ENCODE measurements at regions not wholly inside any gene's neighbourhood (a gene's known extent, or its start where the extent isn't known, plus 50 kb on each side); places are given as distances from the start of the nearest gene placed in this dataset.

DNA sequence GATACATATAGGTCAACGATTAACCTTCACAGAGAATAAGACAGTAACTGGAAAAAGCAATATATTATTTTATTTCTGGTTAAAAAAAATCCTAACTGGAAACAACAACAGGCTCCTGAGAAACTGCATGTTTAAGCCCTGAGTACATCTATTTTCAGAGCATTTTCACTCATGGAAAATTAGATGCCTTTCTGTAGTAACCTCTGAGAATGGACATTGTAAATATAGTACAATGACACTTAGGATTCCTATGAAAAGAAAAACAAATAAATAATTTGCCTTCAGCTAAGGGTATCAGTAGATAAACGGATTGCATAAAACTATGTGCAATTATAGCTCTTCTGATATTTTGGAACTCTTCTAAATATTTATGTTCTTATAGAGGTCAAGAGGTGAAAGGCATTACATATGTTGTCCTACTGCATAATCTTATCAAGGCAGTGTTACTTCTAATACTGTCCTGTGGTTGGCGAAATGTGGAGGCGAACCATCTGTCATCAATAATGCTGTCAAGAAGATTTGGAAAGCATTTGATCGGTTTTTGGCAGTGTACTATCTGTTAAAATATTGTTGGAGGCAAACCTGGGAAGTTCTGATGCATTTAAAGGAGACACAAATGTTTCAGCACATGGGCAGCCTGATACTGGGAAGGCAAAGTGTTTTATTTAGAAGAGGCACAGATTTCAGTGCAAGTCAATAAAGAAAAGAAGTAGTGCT, 381.8 kb downstream of the BTG1 start:
- ATAC-seq (no peak), DNase-seq (no peak)
- ChIA-PET POLR2A (no interaction called here), CTCF (interaction anchor here (1.4 kb wide), 1 partner anchor 9 kb away, joined by 4 read pairs; no protein-coding TSS in a partner anchor)
- H3K4me3 Mint-ChIP-seq, result no peak overlapping the region
- no peaks in the 10 kb centered on the region for H3K27me3 Mint-ChIP-seq
- intact Hi-C loops (cut with micrococcal nuclease), result no loop called here
- H3K4me1 Mint-ChIP-seq (ENCODE audit: low read depth), result no peaks in the 10 kb centered on the region
- peaks cover 8% of the 10 kb centered on the region for H3K9me3 Mint-ChIP-seq
- TF ChIP-seq, protein P1, sequence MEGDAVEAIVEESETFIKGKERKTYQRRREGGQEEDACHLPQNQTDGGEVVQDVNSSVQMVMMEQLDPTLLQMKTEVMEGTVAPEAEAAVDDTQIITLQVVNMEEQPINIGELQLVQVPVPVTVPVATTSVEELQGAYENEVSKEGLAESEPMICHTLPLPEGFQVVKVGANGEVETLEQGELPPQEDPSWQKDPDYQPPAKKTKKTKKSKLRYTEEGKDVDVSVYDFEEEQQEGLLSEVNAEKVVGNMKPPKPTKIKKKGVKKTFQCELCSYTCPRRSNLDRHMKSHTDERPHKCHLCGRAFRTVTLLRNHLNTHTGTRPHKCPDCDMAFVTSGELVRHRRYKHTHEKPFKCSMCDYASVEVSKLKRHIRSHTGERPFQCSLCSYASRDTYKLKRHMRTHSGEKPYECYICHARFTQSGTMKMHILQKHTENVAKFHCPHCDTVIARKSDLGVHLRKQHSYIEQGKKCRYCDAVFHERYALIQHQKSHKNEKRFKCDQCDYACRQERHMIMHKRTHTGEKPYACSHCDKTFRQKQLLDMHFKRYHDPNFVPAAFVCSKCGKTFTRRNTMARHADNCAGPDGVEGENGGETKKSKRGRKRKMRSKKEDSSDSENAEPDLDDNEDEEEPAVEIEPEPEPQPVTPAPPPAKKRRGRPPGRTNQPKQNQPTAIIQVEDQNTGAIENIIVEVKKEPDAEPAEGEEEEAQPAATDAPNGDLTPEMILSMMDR (IDR thresholded peaks at IDR 0.05), result no peak
- peaks cover 3% of the 10 kb centered on the region for H3K36me3 Mint-ChIP-seq (ENCODE audit: low read depth)
- no peak overlapping the region for H3K27ac Mint-ChIP-seq

DNA sequence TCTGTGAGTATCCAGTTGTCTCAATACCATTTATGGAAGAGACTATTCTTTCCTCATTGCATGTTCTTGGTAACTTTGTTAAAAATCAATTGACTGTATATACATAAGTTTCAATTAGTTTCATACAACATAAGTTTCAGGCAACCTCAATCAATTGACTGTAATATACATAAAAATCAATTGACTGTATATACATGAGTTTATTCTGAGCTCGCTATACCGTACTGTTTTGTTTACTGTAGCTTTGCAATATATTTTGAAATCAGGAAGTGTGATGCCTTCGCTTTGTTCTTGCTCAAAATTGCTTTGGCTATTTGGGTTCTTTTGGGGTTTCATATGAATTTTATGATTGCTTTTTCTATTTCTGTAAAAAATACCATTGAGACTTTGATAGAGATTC, 392.0 kb downstream of the BTG1 start:
- Mint-ChIP-seq H3K4me1 (ENCODE audit: low read depth) (no peaks in the 10 kb centered on the region), H3K27ac (no peak overlapping the region), H3K36me3 (ENCODE audit: low read depth) (peaks cover 3% of the 10 kb centered on the region), H3K9me3 (peaks cover 11% of the 10 kb centered on the region), H3K27me3 (no peaks in the 10 kb centered on the region), H3K4me3 (no peak overlapping the region)
- ChIA-PET POLR2A (interaction anchor here (0.7 kb wide), 1 partner anchor 131 kb away, joined by 4 read pairs; no protein-coding TSS in a partner anchor), CTCF (interaction anchor here (0.6 to 1.7 kb wide), 4 partner anchors 9 to 893 kb away, joined by 3 to 5 read pairs (median 4); no protein-coding TSS in a partner anchor)
- no peak for DNase-seq
- ATAC-seq, result no peak
- TF ChIP-seq, protein P1 (IDR thresholded peaks at IDR 0.05), result no peak
- intact Hi-C loops (cut with micrococcal nuclease), result no loop called here

DNA sequence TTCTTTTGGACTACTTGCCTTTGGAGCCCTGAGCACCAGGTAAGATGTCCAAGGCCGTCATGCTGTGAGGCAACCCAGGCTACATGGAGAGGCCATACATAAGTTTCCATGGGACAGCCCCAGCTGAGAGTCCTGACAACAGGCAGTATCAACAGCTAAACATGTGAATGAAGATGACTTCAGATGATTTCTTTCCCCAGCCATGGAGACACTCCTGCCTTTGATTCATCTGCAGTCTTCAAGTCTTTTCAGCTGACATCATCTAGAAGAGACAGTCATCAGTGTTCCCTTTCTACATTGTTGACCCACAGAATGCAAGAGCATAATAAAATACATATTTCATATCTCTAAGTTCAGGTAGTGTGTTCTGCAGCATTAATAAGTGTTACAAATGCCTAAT, 398.7 kb downstream of the BTG1 start:
- Mint-ChIP-seq H3K27ac (no peak overlapping the region), H3K4me3 (no peak overlapping the region), H3K27me3 (no peaks in the 10 kb centered on the region), H3K9me3 (peaks cover 4% of the 10 kb centered on the region), H3K36me3 (ENCODE audit: low read depth) (no peaks in the 10 kb centered on the region), H3K4me1 (ENCODE audit: low read depth) (no peaks in the 10 kb centered on the region)
- ATAC-seq (no peak), DNase-seq (no peak)
- intact Hi-C loops (cut with micrococcal nuclease), result no loop called here
- TF ChIP-seq, protein P1 (IDR thresholded peaks at IDR 0.05), result no peak
- ChIA-PET CTCF (interaction anchor here (0.6 to 1.2 kb wide), 2 partner anchors 365 to 902 kb away, joined by 3 read pairs; no protein-coding TSS in a partner anchor), POLR2A (no interaction called here)

DNA sequence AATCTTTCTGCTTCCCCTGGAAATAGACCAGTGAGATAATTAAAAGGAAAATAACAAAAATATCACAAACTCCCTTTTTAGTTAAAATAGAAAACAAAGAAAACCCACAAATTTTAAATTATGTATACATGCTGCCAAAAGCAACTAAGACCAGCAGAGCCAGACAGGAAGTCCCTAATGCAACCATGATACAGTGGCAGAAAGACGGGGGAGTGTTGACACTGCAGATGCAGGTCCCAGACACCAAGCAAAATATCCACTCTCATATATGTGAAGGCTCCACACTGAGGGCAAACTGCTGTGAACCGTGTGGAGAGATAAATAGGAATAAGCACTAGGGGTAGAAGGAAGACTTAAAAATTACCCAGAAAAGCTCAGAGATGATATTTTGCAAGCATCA, 401.0 kb downstream of the BTG1 start:
- H3K9me3 Mint-ChIP-seq, result no peaks in the 10 kb centered on the region
- H3K4me1 Mint-ChIP-seq (ENCODE audit: low read depth), result no peaks in the 10 kb centered on the region
- TF ChIP-seq, protein P1 (IDR thresholded peaks at IDR 0.05), result no peak
- no peaks in the 10 kb centered on the region for H3K27me3 Mint-ChIP-seq
- H3K36me3 Mint-ChIP-seq (ENCODE audit: low read depth), result no peaks in the 10 kb centered on the region
- no peak overlapping the region for H3K27ac Mint-ChIP-seq
- no peak overlapping the region for H3K4me3 Mint-ChIP-seq
- DNase-seq (no peak), ATAC-seq (no peak)
- ChIA-PET POLR2A (no interaction called here), CTCF (interaction anchor here (1.8 kb wide), 1 partner anchor 9 kb away, joined by 4 read pairs; no protein-coding TSS in a partner anchor)
- intact Hi-C loops (cut with micrococcal nuclease), result no loop called here

DNA sequence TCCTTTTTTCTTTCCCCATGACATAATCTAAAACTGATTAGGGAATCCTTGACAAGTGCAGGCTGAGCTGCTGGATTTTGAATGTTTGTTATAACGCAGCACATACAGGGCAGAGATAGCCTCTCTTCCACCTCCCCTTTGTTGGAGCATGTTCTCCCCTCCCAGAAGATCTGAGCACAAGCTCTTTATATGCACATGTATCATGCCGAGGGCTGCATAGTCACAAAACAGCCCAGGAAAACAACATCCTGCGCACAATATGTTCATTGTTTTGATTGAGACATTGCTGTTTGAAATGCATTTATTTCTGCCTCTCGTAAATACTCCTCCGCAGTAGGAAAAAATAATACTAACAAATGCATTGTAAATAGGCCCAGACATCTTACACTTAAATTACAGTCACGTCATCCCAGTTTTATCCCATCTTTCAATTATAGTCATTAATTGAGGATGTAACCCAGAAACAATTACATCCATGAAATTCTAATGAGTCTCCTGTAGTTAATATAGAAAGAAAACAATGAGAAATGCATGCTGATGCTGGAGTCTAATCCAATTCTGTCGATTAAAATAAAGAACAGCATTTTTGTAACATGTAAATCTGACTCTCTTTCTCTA, 401.8 kb downstream of the BTG1 start:
- H3K27me3 Mint-ChIP-seq, result no peaks in the 10 kb centered on the region
- H3K9me3 Mint-ChIP-seq, result no peaks in the 10 kb centered on the region
- TF ChIP-seq, protein P1 (IDR thresholded peaks at IDR 0.05), result no peak
- H3K4me1 Mint-ChIP-seq (ENCODE audit: low read depth), result no peaks in the 10 kb centered on the region
- no peak overlapping the region for H3K4me3 Mint-ChIP-seq
- ChIA-PET POLR2A (no interaction called here), CTCF (interaction anchor here (0.6 to 1.8 kb wide), 2 partner anchors 10 to 755 kb away, joined by 3 to 4 read pairs; no protein-coding TSS in a partner anchor)
- DNase-seq (no peak), ATAC-seq (no peak)
- H3K36me3 Mint-ChIP-seq (ENCODE audit: low read depth), result no peaks in the 10 kb centered on the region
- intact Hi-C loops (cut with micrococcal nuclease), result no loop called here
- H3K27ac Mint-ChIP-seq, result no peak overlapping the region

All from activated CD8-positive, alpha-beta T cell treated with anti-CD3 and anti-CD28 coated beads for 36 hours (primary cell).